NT2/D1 (cell line): ENCODE measurements at regions not wholly inside any gene's neighbourhood (a gene's known extent, or its start where the extent isn't known, plus 50 kb on each side); places are given as distances from the start of the nearest gene placed in this dataset.

ENCODE experiments used
- SUZ12 ChIP-seq: IDR thresholded peaks from 2 replicates; pipeline ENCODE4 v1.6.1; 2011; ENCODE audit not compliant: insufficient read length, insufficient read depth; ENCODE audit errors: extremely low read depth
- YY1 ChIP-seq: IDR thresholded peaks from 2 replicates; pipeline ENCODE4 v1.6.1; 2011; ENCODE audit not compliant: insufficient read length, insufficient read depth
- ZNF274 ChIP-seq: IDR thresholded peaks from 2 replicates; pipeline ENCODE4 v1.6.1; 2011; ENCODE audit warnings: mild to moderate bottlenecking, low read depth, low read length

- no peak for TF ChIP-seq ZNF274
- no peak for TF ChIP-seq YY1
- TF ChIP-seq SUZ12 = no peak
Measured at GRCh38 chr2:212871597-212871996, 279.8 kb downstream of the IKZF2 start.
